ENCODE measurements at regions not wholly inside any gene's neighbourhood (a gene's known extent, or its start where the extent isn't known, plus 50 kb on each side); places are given as distances from the start of the nearest gene placed in this dataset.

- no peak for DNase-seq
These were observed 280.1 kb downstream of the NPHP4 start for GRCh38 chr1:5711956-5712645.

- no peak for DNase-seq
These were observed 281.1 kb downstream of the NPHP4 start for GRCh38 chr1:5711079-5711478.

- DNase-seq = no peak
These were observed 282.2 kb downstream of the NPHP4 start for GRCh38 chr1:5709976-5710375.

- no peak for DNase-seq
These were observed 282.7 kb downstream of the NPHP4 start for GRCh38 chr1:5709461-5709975.

- no peak for DNase-seq
These were observed 283.6 kb downstream of the NPHP4 start for GRCh38 chr1:5708346-5709245.

GRCh38 chr1:5707566-5708345, 284.5 kb downstream of the NPHP4 start:
- DNase-seq = no peak

- no peak for DNase-seq
These were observed 286.0 kb downstream of the NPHP4 start for GRCh38 chr1:5706239-5706638.

GRCh38 chr1:5705751-5706150, 286.5 kb downstream of the NPHP4 start:
- no peak for DNase-seq

- no peak for DNase-seq
These were observed 287.4 kb downstream of the NPHP4 start for GRCh38 chr1:5704561-5705514.

GRCh38 chr1:5701642-5702041, 290.6 kb downstream of the NPHP4 start:
- DNase-seq = no peak

GRCh38 chr1:5693568-5693967, 298.7 kb downstream of the NPHP4 start:
- no peak for DNase-seq

- no peak for DNase-seq
These were observed 299.6 kb downstream of the NPHP4 start for GRCh38 chr1:5692664-5693063.

- no peak for DNase-seq
These were observed 300.3 kb downstream of the NPHP4 start for GRCh38 chr1:5691795-5692509.

GRCh38 chr1:5690898-5691297, 301.3 kb downstream of the NPHP4 start:
- no peak for DNase-seq

- no peak for DNase-seq
These were observed 301.9 kb downstream of the NPHP4 start for GRCh38 chr1:5690291-5690690.

GRCh38 chr1:5688081-5689077, 303.8 kb downstream of the NPHP4 start:
- DNase-seq = no peak

GRCh38 chr1:5686925-5687706, 305.1 kb downstream of the NPHP4 start:
- DNase-seq = no peak

- DNase-seq = no peak
These were observed 306.0 kb downstream of the NPHP4 start for GRCh38 chr1:5686195-5686594.

GRCh38 chr1:5685446-5686040, 306.7 kb downstream of the NPHP4 start:
- DNase-seq = no peak
